Mammary epithelial cell (primary cell): ENCODE measurements at regions not wholly inside any gene's neighbourhood (a gene's known extent, or its start where the extent isn't known, plus 50 kb on each side); places are given as distances from the start of the nearest gene placed in this dataset.

Source experiments
- CTCF ChIP-seq, 2 donors: IDR thresholded peaks in 1 of 2; conservative IDR thresholded peaks in 1 of 2; 2 replicates each; pipeline ENCODE4 v1.5.1; 2011 to 2012; ENCODE audit warnings: inconsistent platforms in 2 of 2, low read length in 2 of 2, mild to moderate bottlenecking in 2 of 2, control low read depth in 1 of 2, low read depth in 1 of 2; ENCODE audit not compliant: insufficient read depth in 1 of 2; ENCODE audit errors: extremely low read depth in 1 of 2
- EZH2 ChIP-seq: IDR thresholded peaks from 2 replicates; pipeline ENCODE4 v1.6.1; 2012; ENCODE audit warnings: low read length, inconsistent platforms, borderline replicate concordance

GRCh38 chr6:105616521-105616920 is 213.6 kb upstream of the PREP start:
- TF ChIP-seq CTCF (conservative IDR thresholded peaks at IDR 0.05 in 1 of 2, IDR thresholded peaks at IDR 0.05 in 1 of 2; ENCODE audit: extremely low read depth in 1 of 2, insufficient read depth in 1 of 2, low read depth in 1 of 2, low read length in 2 of 2) (no peak), EZH2 (no peak)
